Bronchial epithelial cell (primary cell): ENCODE measurements at regions not wholly inside any gene's neighbourhood (a gene's known extent, or its start where the extent isn't known, plus 50 kb on each side); places are given as distances from the start of the nearest gene placed in this dataset.

Experiments used
- DNase-seq: peaks from one replicate; pipeline ENCODE4 v3.0.0-alpha.2; 2010; ENCODE audit warnings: low read depth
- FAIRE-seq: peaks from 2 replicates; lab custom pipeline; 2011; peaks lifted over from hg19 to GRCh38; lab: Jason Lieb, UNC
- H3K27me3 ChIP-seq: 2 replicates; pipeline ENCODE4 v1.5.1; 2011; ENCODE audit warnings: low read length; ENCODE audit not compliant: control insufficient read depth, insufficient read depth
- H3K36me3 ChIP-seq: 2 replicates; pipeline ENCODE4 v1.5.1; 2011; ENCODE audit warnings: low read length; ENCODE audit not compliant: control insufficient read depth, insufficient read depth
- H3K4me3 ChIP-seq: 2 replicates; pipeline ENCODE4 v1.5.1; 2011; ENCODE audit warnings: mild to moderate bottlenecking, low read depth, low read length, control low read depth
- TF ChIP-seq, protein P1 (sequence below): IDR thresholded peaks from 2 replicates; pipeline ENCODE4 v1.5.1; 2011; ENCODE audit warnings: mild to moderate bottlenecking, moderate library complexity, low read length, control low read depth, inconsistent platforms; ENCODE audit not compliant: insufficient read depth, severe bottlenecking

DNA sequence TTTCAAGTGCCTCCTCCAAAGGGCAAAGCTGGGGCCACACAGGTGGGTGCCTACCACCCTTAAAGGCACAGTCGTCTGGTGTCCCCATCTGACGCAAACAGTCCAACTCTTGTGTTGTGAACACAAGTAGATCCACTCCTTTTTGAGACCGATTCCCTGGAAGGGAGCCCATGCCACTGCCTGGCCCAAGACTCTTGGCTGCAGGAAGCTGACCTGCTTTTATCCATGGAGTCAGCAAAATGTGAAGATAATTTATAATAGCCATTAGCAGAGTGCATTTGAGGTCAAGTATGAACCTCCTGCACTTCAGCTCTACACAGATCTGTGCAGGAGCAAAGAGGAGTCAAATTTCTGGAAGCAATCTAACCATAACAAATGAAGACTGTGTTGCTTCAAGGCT lies 68.5 kb downstream of the ADM start:
- DNase-seq (no peak), FAIRE-seq (no peak)
- TF ChIP-seq, protein P1, sequence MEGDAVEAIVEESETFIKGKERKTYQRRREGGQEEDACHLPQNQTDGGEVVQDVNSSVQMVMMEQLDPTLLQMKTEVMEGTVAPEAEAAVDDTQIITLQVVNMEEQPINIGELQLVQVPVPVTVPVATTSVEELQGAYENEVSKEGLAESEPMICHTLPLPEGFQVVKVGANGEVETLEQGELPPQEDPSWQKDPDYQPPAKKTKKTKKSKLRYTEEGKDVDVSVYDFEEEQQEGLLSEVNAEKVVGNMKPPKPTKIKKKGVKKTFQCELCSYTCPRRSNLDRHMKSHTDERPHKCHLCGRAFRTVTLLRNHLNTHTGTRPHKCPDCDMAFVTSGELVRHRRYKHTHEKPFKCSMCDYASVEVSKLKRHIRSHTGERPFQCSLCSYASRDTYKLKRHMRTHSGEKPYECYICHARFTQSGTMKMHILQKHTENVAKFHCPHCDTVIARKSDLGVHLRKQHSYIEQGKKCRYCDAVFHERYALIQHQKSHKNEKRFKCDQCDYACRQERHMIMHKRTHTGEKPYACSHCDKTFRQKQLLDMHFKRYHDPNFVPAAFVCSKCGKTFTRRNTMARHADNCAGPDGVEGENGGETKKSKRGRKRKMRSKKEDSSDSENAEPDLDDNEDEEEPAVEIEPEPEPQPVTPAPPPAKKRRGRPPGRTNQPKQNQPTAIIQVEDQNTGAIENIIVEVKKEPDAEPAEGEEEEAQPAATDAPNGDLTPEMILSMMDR, result no peak
- Histone ChIP-seq H3K36me3 (no peaks in the 10 kb centered on the region), H3K27me3 (no peaks in the 10 kb centered on the region), H3K4me3 (no peak overlapping the region)

DNA sequence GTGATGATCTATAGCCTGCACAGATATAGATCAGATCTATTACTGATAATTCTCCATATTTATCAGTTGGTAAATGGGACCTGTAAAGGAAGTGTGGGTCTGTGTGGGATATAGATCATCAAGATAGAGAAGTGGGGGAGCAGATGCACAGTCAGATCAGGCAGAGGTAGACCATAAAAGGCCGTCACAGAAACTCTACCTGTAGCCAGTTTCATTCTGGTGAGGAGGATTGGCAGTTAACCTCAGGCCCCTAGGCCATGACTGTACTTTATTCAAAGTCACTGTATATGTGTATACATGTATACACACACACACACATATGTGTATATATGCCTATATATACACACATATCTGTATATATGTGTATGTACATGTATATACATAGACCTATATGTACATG lies 69.1 kb downstream of the ADM start:
- no peaks in the 10 kb centered on the region for H3K27me3 ChIP-seq
- TF ChIP-seq, protein P1, result no peak
- H3K36me3 ChIP-seq, result no peaks in the 10 kb centered on the region
- DNase-seq, result no peak
- H3K4me3 ChIP-seq, result no peak overlapping the region
- FAIRE-seq, result no peak

DNA sequence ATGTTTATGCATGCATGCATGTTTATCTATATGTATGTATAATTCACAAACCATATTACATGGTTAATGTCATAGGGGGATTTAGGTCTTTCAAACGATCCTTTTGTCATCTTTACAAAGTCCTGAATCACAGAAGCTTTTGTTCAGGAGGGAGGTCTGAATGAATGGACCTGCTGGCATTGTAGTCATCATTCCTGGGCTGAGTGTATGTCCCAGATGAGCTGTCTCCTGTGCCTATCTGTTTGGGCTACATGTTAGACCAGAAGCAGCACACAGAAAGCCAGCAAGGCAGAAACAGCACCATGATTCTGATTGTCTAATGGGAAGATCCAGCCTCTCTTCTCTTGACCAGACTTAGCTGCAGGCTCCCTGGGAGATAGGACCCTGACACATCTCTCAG lies 69.5 kb downstream of the ADM start:
- H3K27me3 ChIP-seq, result no peaks in the 10 kb centered on the region
- H3K36me3 ChIP-seq, result no peaks in the 10 kb centered on the region
- DNase-seq (no peak), FAIRE-seq (no peak)
- TF ChIP-seq, protein P1, result no peak
- no peak overlapping the region for H3K4me3 ChIP-seq

DNA sequence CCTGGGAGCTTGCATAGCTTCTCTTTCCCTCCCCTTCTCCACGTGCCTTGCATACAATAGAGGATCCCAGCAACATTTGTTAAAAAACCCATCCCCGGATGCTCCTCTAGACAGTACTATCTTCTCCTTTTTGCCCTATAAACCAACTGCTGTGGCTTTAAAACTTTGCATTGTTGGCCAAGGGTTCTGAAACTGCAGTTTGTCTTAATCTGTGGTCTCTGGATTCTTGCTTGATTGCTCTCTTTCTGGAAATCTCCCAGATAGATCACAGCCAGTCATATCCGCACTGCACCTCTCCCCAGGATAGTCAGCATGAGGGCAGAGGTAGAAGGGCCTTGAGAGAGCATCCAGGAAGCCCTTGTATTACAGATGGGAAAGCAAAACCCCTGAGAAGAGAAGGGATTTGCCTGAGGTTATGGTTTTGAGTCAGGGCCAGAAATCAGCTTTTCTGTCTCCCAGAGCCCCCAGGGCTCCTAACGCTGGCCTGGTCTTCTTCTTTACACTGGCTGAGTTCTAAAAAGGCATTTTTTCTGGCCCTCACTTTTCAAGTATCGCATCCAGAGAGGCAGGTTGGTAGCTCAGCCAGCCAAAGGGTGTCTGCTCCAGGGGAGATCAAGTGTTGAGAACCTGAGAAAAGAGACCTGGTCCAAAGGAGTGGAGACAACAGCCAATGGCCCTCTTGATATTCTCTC lies 70.6 kb downstream of the ADM start:
- Histone ChIP-seq H3K36me3 (no peaks in the 10 kb centered on the region), H3K27me3 (no peaks in the 10 kb centered on the region), H3K4me3 (no peak overlapping the region)
- TF ChIP-seq, protein P1, result no peak
- FAIRE-seq (no peak), DNase-seq (no peak)

DNA sequence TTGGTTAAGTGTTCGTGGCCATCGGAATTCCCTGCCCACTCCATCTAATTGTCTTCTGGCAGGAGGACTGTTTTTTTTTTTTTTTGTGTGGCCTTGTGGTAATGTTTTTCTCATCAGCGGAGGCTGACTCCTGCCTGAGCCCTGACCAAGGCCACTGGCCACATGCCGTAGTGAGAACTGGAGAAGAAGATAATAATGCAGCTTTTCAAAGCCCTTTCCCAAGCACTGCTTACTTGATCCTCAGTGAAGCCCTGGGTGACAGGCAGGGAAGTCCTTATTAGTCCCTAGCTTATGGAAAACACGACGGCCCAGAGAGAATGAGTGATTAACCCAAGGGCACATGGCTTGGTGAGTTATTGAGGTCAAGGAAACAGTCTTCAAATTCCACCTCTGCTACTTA lies 71.2 kb downstream of the ADM start:
- TF ChIP-seq, protein P1, result no peak
- H3K27me3 ChIP-seq, result no peaks in the 10 kb centered on the region
- FAIRE-seq (no peak), DNase-seq (no peak)
- no peak overlapping the region for H3K4me3 ChIP-seq
- H3K36me3 ChIP-seq, result no peaks in the 10 kb centered on the region

DNA sequence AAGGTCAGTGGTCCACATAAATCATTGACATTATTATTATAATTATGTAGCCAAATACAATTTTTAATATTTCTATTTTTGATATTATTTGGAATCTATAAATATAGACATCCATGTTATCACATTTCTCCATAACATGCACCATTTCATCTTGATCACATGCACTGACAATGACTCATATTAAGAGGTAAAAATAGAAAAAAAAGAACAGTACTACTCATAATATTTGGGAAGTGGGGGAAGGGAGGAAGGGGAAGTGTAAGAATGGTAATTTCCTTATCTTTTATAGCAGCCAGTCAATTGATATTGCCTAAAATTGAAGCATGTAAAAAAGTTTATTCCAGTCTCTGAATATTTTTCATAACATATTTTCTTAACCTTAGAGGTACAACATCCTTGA lies 72.3 kb downstream of the ADM start:
- TF ChIP-seq, protein P1, result no peak
- H3K36me3 ChIP-seq, result no peaks in the 10 kb centered on the region
- FAIRE-seq (no peak), DNase-seq (no peak)
- H3K27me3 ChIP-seq, result no peaks in the 10 kb centered on the region
- no peak overlapping the region for H3K4me3 ChIP-seq
